Esophagus squamous epithelium (tissue), 4 donors: ENCODE measurements at regions not wholly inside any gene's neighbourhood (a gene's known extent, or its start where the extent isn't known, plus 50 kb on each side); places are given as distances from the start of the nearest gene placed in this dataset.

ENCODE experiments used
- POLR2A ChIP-seq, 4 donors: fragments of 450-650 bp; IDR thresholded peaks; one replicate each; pipeline ENCODE4 v1.6.1; 2017; ENCODE audit warnings: antibody characterized with exemption in 4 of 4, mild to moderate bottlenecking in 4 of 4, moderate library complexity in 3 of 4
- TF ChIP-seq, protein P1 (sequence below), 6 experiments: fragments of 450-650 bp in 4 of 6; fragments of 200-600 bp in 2 of 6; sonication (generic) in 2 of 6; IDR thresholded peaks; one replicate each; pipeline ENCODE4 v1.5.1; 2016 to 2019; ENCODE audit warnings: antibody characterized with exemption in 6 of 6, mild to moderate bottlenecking in 4 of 6, moderate library complexity in 4 of 6

DNA sequence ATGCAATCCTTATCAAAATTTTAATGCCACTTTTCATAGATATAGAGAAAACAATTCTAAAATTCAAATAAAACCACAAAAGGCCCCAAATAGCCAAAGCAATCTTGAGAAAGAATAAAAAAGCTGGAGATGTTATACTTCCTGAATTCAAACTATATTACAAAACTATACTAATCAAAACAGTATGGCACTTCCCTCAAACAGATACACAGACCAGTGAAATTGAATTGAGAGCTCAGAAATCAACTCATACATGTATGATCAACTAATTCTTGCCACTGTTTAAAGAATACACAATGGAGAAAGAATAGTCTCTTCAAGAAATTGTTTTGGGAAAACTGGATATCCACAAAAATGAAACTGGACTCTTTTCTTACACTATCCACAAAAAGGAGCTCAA, 55.4 kb downstream of the FOXG1 start:
- TF ChIP-seq POLR2A (IDR thresholded peaks at IDR 0.05): no peak
- TF ChIP-seq, protein P1, sequence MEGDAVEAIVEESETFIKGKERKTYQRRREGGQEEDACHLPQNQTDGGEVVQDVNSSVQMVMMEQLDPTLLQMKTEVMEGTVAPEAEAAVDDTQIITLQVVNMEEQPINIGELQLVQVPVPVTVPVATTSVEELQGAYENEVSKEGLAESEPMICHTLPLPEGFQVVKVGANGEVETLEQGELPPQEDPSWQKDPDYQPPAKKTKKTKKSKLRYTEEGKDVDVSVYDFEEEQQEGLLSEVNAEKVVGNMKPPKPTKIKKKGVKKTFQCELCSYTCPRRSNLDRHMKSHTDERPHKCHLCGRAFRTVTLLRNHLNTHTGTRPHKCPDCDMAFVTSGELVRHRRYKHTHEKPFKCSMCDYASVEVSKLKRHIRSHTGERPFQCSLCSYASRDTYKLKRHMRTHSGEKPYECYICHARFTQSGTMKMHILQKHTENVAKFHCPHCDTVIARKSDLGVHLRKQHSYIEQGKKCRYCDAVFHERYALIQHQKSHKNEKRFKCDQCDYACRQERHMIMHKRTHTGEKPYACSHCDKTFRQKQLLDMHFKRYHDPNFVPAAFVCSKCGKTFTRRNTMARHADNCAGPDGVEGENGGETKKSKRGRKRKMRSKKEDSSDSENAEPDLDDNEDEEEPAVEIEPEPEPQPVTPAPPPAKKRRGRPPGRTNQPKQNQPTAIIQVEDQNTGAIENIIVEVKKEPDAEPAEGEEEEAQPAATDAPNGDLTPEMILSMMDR (IDR thresholded peaks at IDR 0.05): no peak
